ENCODE measurements at regions not wholly inside any gene's neighbourhood (a gene's known extent, or its start where the extent isn't known, plus 50 kb on each side); places are given as distances from the start of the nearest gene placed in this dataset.
"Not testable (repeated sequence)": the region's sequence is repeated elsewhere in the genome, so short reads cannot be mapped to it uniquely, and the experiment has no call there.

DNA sequence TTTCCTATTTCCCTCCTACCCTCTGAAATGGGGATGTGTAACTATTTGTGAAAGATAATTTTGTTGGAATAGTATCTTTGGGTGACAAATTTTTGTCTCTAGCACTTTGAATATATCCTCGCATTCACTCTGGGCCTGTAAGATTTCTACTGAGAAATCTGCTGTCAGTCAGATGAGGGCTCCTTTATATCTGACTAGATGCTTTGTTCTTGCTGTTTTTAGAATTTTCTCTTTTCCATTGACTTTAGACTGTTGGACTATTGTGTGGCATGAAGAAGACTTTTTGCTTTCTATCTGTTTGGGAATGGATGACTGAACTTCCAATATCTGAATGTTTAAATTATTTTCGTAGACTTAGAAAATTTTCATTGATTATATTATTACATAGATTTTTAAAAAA lies 54.2 kb upstream of the GRID2 start:
- TF ChIP-seq, protein P1, sequence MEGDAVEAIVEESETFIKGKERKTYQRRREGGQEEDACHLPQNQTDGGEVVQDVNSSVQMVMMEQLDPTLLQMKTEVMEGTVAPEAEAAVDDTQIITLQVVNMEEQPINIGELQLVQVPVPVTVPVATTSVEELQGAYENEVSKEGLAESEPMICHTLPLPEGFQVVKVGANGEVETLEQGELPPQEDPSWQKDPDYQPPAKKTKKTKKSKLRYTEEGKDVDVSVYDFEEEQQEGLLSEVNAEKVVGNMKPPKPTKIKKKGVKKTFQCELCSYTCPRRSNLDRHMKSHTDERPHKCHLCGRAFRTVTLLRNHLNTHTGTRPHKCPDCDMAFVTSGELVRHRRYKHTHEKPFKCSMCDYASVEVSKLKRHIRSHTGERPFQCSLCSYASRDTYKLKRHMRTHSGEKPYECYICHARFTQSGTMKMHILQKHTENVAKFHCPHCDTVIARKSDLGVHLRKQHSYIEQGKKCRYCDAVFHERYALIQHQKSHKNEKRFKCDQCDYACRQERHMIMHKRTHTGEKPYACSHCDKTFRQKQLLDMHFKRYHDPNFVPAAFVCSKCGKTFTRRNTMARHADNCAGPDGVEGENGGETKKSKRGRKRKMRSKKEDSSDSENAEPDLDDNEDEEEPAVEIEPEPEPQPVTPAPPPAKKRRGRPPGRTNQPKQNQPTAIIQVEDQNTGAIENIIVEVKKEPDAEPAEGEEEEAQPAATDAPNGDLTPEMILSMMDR (IDR thresholded peaks at IDR 0.05; ENCODE audit: control extremely low read depth, extremely low read depth): no peak
- Histone ChIP-seq H3K9me3 (ENCODE audit: control insufficient read depth in 4 of 4, insufficient read depth in 3 of 4, low read length in 3 of 4) (peaks cover 0 to 6% (median 0%) of the 10 kb centered on the region in 4 donors), H3K4me3 (no peak overlapping the region), H3K9ac (ENCODE audit: insufficient read depth in 1 of 2, low read length in 2 of 2) (no peak overlapping the region), H3K36me3 (ENCODE audit: control insufficient read depth in 4 of 4, insufficient read depth in 4 of 4, low read length in 4 of 4) (no peaks in the 10 kb centered on the region), H3K27me3 (ENCODE audit: control insufficient read depth in 3 of 3, insufficient read depth in 3 of 3, low read length in 2 of 3) (no peaks in the 10 kb centered on the region), H3K27ac (ENCODE audit: low read depth in 1 of 2, low read length in 1 of 2) (no peak overlapping the region), H3K4me1 (ENCODE audit: control insufficient read depth in 5 of 5, insufficient read depth in 5 of 5, low read length in 5 of 5) (no peaks in the 10 kb centered on the region)
- ATAC-seq (ENCODE audit: insufficient read depth, low FRiP score) (no peak), DNase-seq (no peak)
- WGBS, 2 donors: 83 to 90% methylated on average over 2 of the region's 2 CpGs

DNA sequence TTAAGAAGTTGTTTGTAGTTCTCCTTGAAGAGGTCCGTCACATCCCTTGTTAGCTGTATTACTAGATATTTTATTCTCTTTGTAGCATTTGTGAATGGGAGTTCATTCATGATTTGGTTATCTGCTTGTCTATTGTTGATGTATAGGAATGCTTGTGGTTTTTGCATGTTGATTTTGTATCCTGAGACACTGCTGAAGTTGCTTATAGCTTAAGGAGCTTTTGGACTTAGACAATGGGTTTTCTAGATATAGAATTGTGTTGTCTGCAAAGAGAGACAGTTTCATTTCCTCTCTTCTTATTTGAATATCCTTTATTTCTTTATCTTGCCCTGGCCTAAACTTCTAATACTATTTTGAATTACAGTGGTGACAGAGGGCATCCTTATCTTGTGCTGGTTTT lies 52.1 kb upstream of the GRID2 start:
- Histone ChIP-seq H3K9me3 (ENCODE audit: control insufficient read depth in 4 of 4, insufficient read depth in 3 of 4, low read length in 3 of 4) (peaks cover 0 to 20% (median 2%) of the 10 kb centered on the region in 4 donors), H3K27me3 (ENCODE audit: control insufficient read depth in 3 of 3, insufficient read depth in 3 of 3, low read length in 2 of 3) (no peaks in the 10 kb centered on the region), H3K4me1 (ENCODE audit: control insufficient read depth in 5 of 5, insufficient read depth in 5 of 5, low read length in 5 of 5) (no peaks in the 10 kb centered on the region), H3K9ac (ENCODE audit: insufficient read depth in 1 of 2, low read length in 2 of 2) (no peak overlapping the region), H3K36me3 (ENCODE audit: control insufficient read depth in 4 of 4, insufficient read depth in 4 of 4, low read length in 4 of 4) (no peaks in the 10 kb centered on the region), H3K4me3 (no peak overlapping the region), H3K27ac (ENCODE audit: low read depth in 1 of 2, low read length in 1 of 2) (no peak overlapping the region)
- DNase-seq (no peak), ATAC-seq (ENCODE audit: insufficient read depth, low FRiP score) (no peak)
- 82 to 83% methylated on average over 1 of the region's 1 CpG for WGBS, 2 donors
- TF ChIP-seq, protein P1 (IDR thresholded peaks at IDR 0.05; ENCODE audit: control extremely low read depth, extremely low read depth): no peak

DNA sequence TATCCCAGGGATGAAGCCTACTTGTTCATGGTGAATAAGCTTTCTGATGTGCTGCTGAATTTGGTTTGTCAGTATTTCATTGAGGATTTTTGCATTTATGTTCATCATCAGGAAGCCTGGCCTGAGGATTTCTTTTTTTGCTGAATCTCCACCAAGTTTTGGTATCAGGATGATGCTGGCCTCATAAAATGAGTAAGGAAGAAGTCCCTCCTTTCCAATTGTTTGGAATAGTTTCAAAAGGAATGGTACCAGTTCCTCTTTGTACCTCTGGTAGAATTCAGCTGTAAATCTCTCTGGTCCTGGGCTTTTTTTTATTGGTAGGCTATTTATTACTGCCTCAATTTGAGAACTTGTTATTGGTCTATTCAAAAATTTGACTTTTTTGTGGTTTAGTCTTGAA lies 51.4 kb upstream of the GRID2 start:
- H3K4me1 ChIP-seq (ENCODE audit: control insufficient read depth in 5 of 5, insufficient read depth in 5 of 5, low read length in 5 of 5); H3K36me3 ChIP-seq (ENCODE audit: control insufficient read depth in 4 of 4, insufficient read depth in 4 of 4, low read length in 4 of 4); H3K27ac ChIP-seq (ENCODE audit: low read depth in 1 of 2, low read length in 1 of 2); ATAC-seq (ENCODE audit: insufficient read depth, low FRiP score); H3K27me3 ChIP-seq (ENCODE audit: control insufficient read depth in 3 of 3, insufficient read depth in 3 of 3, low read length in 2 of 3); H3K4me3 ChIP-seq; DNase-seq; H3K9ac ChIP-seq (ENCODE audit: insufficient read depth in 1 of 2, low read length in 2 of 2): not testable (repeated sequence)
- peaks cover 0 to 20% (median 2%) of the 10 kb centered on the region in 4 donors for H3K9me3 ChIP-seq (ENCODE audit: control insufficient read depth in 4 of 4, insufficient read depth in 3 of 4, low read length in 3 of 4)

DNA sequence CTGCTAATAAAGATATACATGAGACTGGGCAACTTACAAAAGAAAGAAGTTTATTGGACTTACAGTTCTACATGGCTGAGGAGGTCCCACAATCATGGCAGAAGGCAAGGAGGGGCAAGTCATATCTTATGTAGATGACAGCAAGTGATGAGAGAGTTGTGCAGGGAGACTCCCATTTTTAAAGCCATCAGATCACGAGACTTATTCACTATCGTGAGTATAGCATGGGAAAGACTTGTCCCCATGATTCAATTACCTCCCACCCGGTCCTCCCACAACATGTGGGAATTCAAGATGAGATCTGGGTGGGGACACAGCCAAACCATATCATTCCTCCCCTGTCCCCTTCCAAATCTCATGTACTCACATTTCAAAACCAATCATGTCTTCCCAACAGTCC lies 50.9 kb upstream of the GRID2 start:
- no peak overlapping the region for H3K27ac ChIP-seq (ENCODE audit: low read depth in 1 of 2, low read length in 1 of 2)
- no peaks in the 10 kb centered on the region for H3K36me3 ChIP-seq (ENCODE audit: control insufficient read depth in 4 of 4, insufficient read depth in 4 of 4, low read length in 4 of 4)
- H3K9ac ChIP-seq (ENCODE audit: insufficient read depth in 1 of 2, low read length in 2 of 2): no peak overlapping the region
- ATAC-seq (ENCODE audit: insufficient read depth, low FRiP score) (no peak), DNase-seq (no peak)
- H3K4me1 ChIP-seq (ENCODE audit: control insufficient read depth in 5 of 5, insufficient read depth in 5 of 5, low read length in 5 of 5): no peaks in the 10 kb centered on the region
- TF ChIP-seq, protein P1 (IDR thresholded peaks at IDR 0.05; ENCODE audit: control extremely low read depth, extremely low read depth): no peak
- 94% methylated on average over 3 of the region's 3 CpGs for WGBS, 2 donors
- peaks cover 0 to 20% (median 2%) of the 10 kb centered on the region in 4 donors for H3K9me3 ChIP-seq (ENCODE audit: control insufficient read depth in 4 of 4, insufficient read depth in 3 of 4, low read length in 3 of 4)
- no peak overlapping the region for H3K4me3 ChIP-seq
- no peaks in the 10 kb centered on the region for H3K27me3 ChIP-seq (ENCODE audit: control insufficient read depth in 3 of 3, insufficient read depth in 3 of 3, low read length in 2 of 3)
